ENCODE measurements at regions not wholly inside any gene's neighbourhood (a gene's known extent, or its start where the extent isn't known, plus 50 kb on each side); places are given as distances from the start of the nearest gene placed in this dataset.
"Not testable (repeated sequence)": the region's sequence is repeated elsewhere in the genome, so short reads cannot be mapped to it uniquely, and the experiment has no call there.

GRCh38 chr11:31956310-31956709 is 134.6 kb upstream of the RCN1 start:
- DNase-seq, result no peak

GRCh38 chr11:31955838-31956237 is 135.0 kb upstream of the RCN1 start:
- no peak for DNase-seq

- DNase-seq, result no peak
These were observed 137.0 kb upstream of the RCN1 start for GRCh38 chr11:31953803-31954327.

- DNase-seq, result not testable (repeated sequence)
These were observed 138.6 kb upstream of the PAX6 start for GRCh38 chr11:31949733-31950200.

GRCh38 chr11:31947051-31947450 is 135.9 kb upstream of the PAX6 start:
- no peak for DNase-seq

GRCh38 chr11:31943056-31943780 is 132.1 kb upstream of the PAX6 start:
- no peak for DNase-seq

GRCh38 chr11:31940371-31941037 is 129.4 kb upstream of the PAX6 start:
- no peak for DNase-seq

- DNase-seq, result no peak
These were observed 127.9 kb upstream of the PAX6 start for GRCh38 chr11:31939004-31939403.

GRCh38 chr11:31936312-31936711 is 125.2 kb upstream of the PAX6 start:
- no peak for DNase-seq

- no peak for DNase-seq
These were observed 121.8 kb upstream of the PAX6 start for GRCh38 chr11:31932879-31933278.

- DNase-seq, result no peak
These were observed 116.9 kb upstream of the PAX6 start for GRCh38 chr11:31927982-31928381.

- DNase-seq, result no peak
These were observed 115.8 kb upstream of the PAX6 start for GRCh38 chr11:31926816-31927528.

GRCh38 chr11:31926106-31926505 is 115.0 kb upstream of the PAX6 start:
- no peak for DNase-seq

- DNase-seq, result no peak
These were observed 111.3 kb upstream of the PAX6 start for GRCh38 chr11:31922450-31922849.

- DNase-seq, result no peak
These were observed 110.0 kb upstream of the PAX6 start for GRCh38 chr11:31921081-31921480.

- DNase-seq, result no peak
These were observed 108.1 kb upstream of the PAX6 start for GRCh38 chr11:31919175-31919574.

- no peak for DNase-seq
These were observed 104.7 kb upstream of the PAX6 start for GRCh38 chr11:31915867-31916266.

- no peak for DNase-seq
These were observed 102.9 kb upstream of the PAX6 start for GRCh38 chr11:31913985-31914384.

GRCh38 chr11:31912808-31913207 is 101.7 kb upstream of the PAX6 start:
- no peak for DNase-seq

GRCh38 chr11:31910950-31911576 is 99.9 kb upstream of the PAX6 start:
- DNase-seq, result no peak

- DNase-seq, result no peak
These were observed 92.3 kb upstream of the PAX6 start for GRCh38 chr11:31903225-31904074.

- no peak for DNase-seq
These were observed 91.6 kb upstream of the PAX6 start for GRCh38 chr11:31902706-31903105.

All from DMS79 (cell line).